ENCODE measurements at regions not wholly inside any gene's neighbourhood (a gene's known extent, or its start where the extent isn't known, plus 50 kb on each side); places are given as distances from the start of the nearest gene placed in this dataset.

- no peak for TF ChIP-seq CTCF (IDR thresholded peaks at IDR 0.05)
- no peak for TF ChIP-seq POLR2A (IDR thresholded peaks at IDR 0.05)
These were observed 975.4 kb downstream of the ZPLD1 start for GRCh38 chr3:103410231-103410630.
